GM23338 (cell line): ENCODE measurements at regions not wholly inside any gene's neighbourhood (a gene's known extent, or its start where the extent isn't known, plus 50 kb on each side); places are given as distances from the start of the nearest gene placed in this dataset.

Experiments
- ATAC-seq: fragments of 200-7000 bp; cut with Tn5 transposase; 3 replicates; pipeline ENCODE4 v1.9.1; 2020
- DNase-seq: peaks from one replicate; pipeline ENCODE4 v3.0.0-alpha.2; 2015; ENCODE audit warnings: low spot score
- H2AFZ ChIP-seq: fragments of 200-600 bp; sonication (generic); 2 replicates; pipeline ENCODE4 v1.8.0; 2016; ENCODE audit warnings: antibody characterized with exemption, mild to moderate bottlenecking, moderate library complexity
- H3F3A ChIP-seq: fragments of 200-600 bp; sonication (generic); replicated peaks from 2 replicates; pipeline ENCODE4 v1.8.0; 2017; ENCODE audit warnings: antibody characterized with exemption, mixed run types, low read depth
- H3K27ac ChIP-seq: fragments of 200-600 bp; sonication (generic); 2 replicates; pipeline ENCODE4 v1.6.1; 2016; ENCODE audit warnings: low read depth
- H3K27me3 ChIP-seq: fragments of 200-600 bp; sonication (generic); 2 replicates; pipeline ENCODE4 v1.8.0; 2016; ENCODE audit warnings: mild to moderate bottlenecking, mixed run types, moderate library complexity; ENCODE audit not compliant: insufficient read depth
- H3K36me3 ChIP-seq: fragments of 200-600 bp; sonication (generic); 2 replicates; pipeline ENCODE4 v1.8.0; 2016; ENCODE audit warnings: mild to moderate bottlenecking; ENCODE audit not compliant: insufficient read depth
- H3K4me1 ChIP-seq: fragments of 200-600 bp; sonication (generic); 2 replicates; pipeline ENCODE4 v1.8.0; 2016; ENCODE audit warnings: mild to moderate bottlenecking, moderate library complexity; ENCODE audit not compliant: insufficient read depth
- H3K4me2 ChIP-seq: fragments of 200-600 bp; sonication (generic); 2 replicates; pipeline ENCODE4 v1.7.1; 2017; ENCODE audit warnings: mixed run types
- H3K4me3 ChIP-seq: fragments of 200-600 bp; sonication (generic); 2 replicates; pipeline ENCODE4 v1.6.1; 2016; ENCODE audit warnings: mixed run types
- H3K79me2 ChIP-seq: fragments of 200-600 bp; sonication (generic); replicated peaks from 2 replicates; pipeline ENCODE4 v1.8.0; 2017; ENCODE audit warnings: mild to moderate bottlenecking; ENCODE audit not compliant: insufficient read depth
- H3K9me2 ChIP-seq: fragments of 200-600 bp; sonication (generic); 2 replicates; pipeline ENCODE4 v1.8.0; 2017; ENCODE audit not compliant: insufficient read depth
- H4K20me1 ChIP-seq: fragments of 200-600 bp; sonication (generic); replicated peaks from 2 replicates; pipeline ENCODE4 v1.8.0; 2017; ENCODE audit warnings: mild to moderate bottlenecking; ENCODE audit not compliant: insufficient read depth
- H3K27ac Mint-ChIP-seq: 2 replicates; pipeline ENCODE4 v1.8.0; 2020; ENCODE audit warnings: inconsistent platforms, mild to moderate bottlenecking, moderate library complexity, mixed read lengths
- H3K27me3 Mint-ChIP-seq: 3 replicates; pipeline ENCODE4 v1.8.0; 2022; ENCODE audit warnings: low read depth, mild to moderate bottlenecking, moderate library complexity, mixed read lengths, inconsistent platforms; ENCODE audit not compliant: insufficient read depth, poor library complexity
- H3K36me3 Mint-ChIP-seq: 3 replicates; pipeline ENCODE4 v1.8.0; 2021; ENCODE audit warnings: low read depth, mild to moderate bottlenecking, inconsistent platforms, moderate library complexity, mixed read lengths
- H3K4me1 Mint-ChIP-seq: 3 replicates; pipeline ENCODE4 v1.8.0; 2020; ENCODE audit warnings: mild to moderate bottlenecking, inconsistent platforms, mixed read lengths
- H3K4me3 Mint-ChIP-seq: 3 replicates; pipeline ENCODE4 v1.8.0; 2021; ENCODE audit warnings: moderate library complexity, mild to moderate bottlenecking, inconsistent platforms, mixed read lengths
- H3K9me3 Mint-ChIP-seq: 3 replicates; pipeline ENCODE4 v1.8.0; 2020; ENCODE audit warnings: moderate library complexity, mild to moderate bottlenecking, inconsistent platforms, mixed read lengths
- CREB1 ChIP-seq: fragments of 250-450 bp; sonication (Bioruptor Pico); IDR thresholded peaks from 2 replicates; pipeline ENCODE4 v1.5.0; 2020; ENCODE audit warnings: low read depth, mild to moderate bottlenecking, moderate library complexity
- CTCF ChIP-seq, 2 experiments: fragments of 200-600 bp in 1 of 2; sonication (generic) in 1 of 2; conservative IDR thresholded peaks; 2 replicates each; pipeline versions ENCODE4 v1.5.1 to v1.6.1; 2016 to 2017; ENCODE audit warnings: antibody characterized with exemption in 2 of 2, low read depth in 2 of 2, mild to moderate bottlenecking in 2 of 2, moderate library complexity in 1 of 2
- ETS1 ChIP-seq: IDR thresholded peaks from 2 replicates; pipeline ENCODE4 v1.6.1; 2016; ENCODE audit warnings: antibody characterized with exemption
- EZH2 ChIP-seq: fragments of 200-600 bp; sonication (generic); IDR thresholded peaks from one replicate; pipeline ENCODE4 v1.8.0; 2017; ENCODE audit warnings: antibody characterized with exemption, mild to moderate bottlenecking, low read depth; ENCODE audit not compliant: unreplicated experiment
- EZH2phosphoT487 ChIP-seq: fragments of 200-600 bp; sonication (generic); IDR thresholded peaks from one replicate; pipeline ENCODE4 v1.8.1; 2018; ENCODE audit warnings: antibody characterized with exemption; ENCODE audit not compliant: unreplicated experiment
- JUNB ChIP-seq: IDR thresholded peaks from one replicate; pipeline ENCODE4 v1.6.1; 2016; ENCODE audit warnings: antibody characterized with exemption; ENCODE audit not compliant: unreplicated experiment
- NANOG ChIP-seq: IDR thresholded peaks from 2 replicates; pipeline ENCODE4 v1.6.1; 2016; ENCODE audit warnings: antibody characterized with exemption, borderline replicate concordance
- POLR2AphosphoS5 ChIP-seq: IDR thresholded peaks from 2 replicates; pipeline ENCODE4 v1.6.1; 2016; ENCODE audit warnings: antibody characterized with exemption, low read depth
- REST ChIP-seq: IDR thresholded peaks from one replicate; pipeline ENCODE4 v1.6.1; 2018; ENCODE audit warnings: antibody characterized with exemption; ENCODE audit not compliant: unreplicated experiment
- STAT1 ChIP-seq: IDR thresholded peaks from one replicate; pipeline ENCODE4 v1.6.1; 2016; ENCODE audit warnings: antibody characterized with exemption; ENCODE audit not compliant: unreplicated experiment
- ZNF114 ChIP-seq: fragments of 250-450 bp; sonication (Bioruptor Pico); IDR thresholded peaks from 2 replicates; pipeline ENCODE4 v1.5.0; 2020; ENCODE audit warnings: mild to moderate bottlenecking, moderate library complexity
- ZNF331 ChIP-seq: fragments of 250-450 bp; sonication (Bioruptor Pico); IDR thresholded peaks from 2 replicates; pipeline ENCODE4 v1.5.0; 2020; ENCODE audit warnings: low read depth, mild to moderate bottlenecking, moderate library complexity
- ZNF462 ChIP-seq: fragments of 250-450 bp; sonication (Bioruptor Pico); IDR thresholded peaks from 2 replicates; pipeline ENCODE4 v1.5.0; 2020; ENCODE audit warnings: mild to moderate bottlenecking, moderate library complexity

- Histone ChIP-seq H3K79me2 (no peaks in the 10 kb centered on the region), H2AFZ (no peak overlapping the region; the same call in 1 of the 2 replicates), H3K4me2 (no peak overlapping the region), H4K20me1 (no peaks in the 10 kb centered on the region), H3K4me3 (no peak overlapping the region), H3K36me3 (no peaks in the 10 kb centered on the region), H3K27me3 (no peaks in the 10 kb centered on the region), H3F3A (no peaks in the 10 kb centered on the region), H3K4me1 (no peaks in the 10 kb centered on the region), H3K9me2 (0 out of 2 replicates have a peak, but pooled peaks cover 2% of the 10 kb centered on the region), H3K27ac (no peak overlapping the region)
- DNase-seq (no peak), ATAC-seq (no peak)
- H3K4me1 Mint-ChIP-seq = no peaks in the 10 kb centered on the region; the same call in 2 of the 3 replicates
- H3K36me3 Mint-ChIP-seq = no peaks in the 10 kb centered on the region
- H3K4me3 Mint-ChIP-seq = no peak overlapping the region
- TF ChIP-seq EZH2phosphoT487 (no peak), ETS1 (no peak), CTCF (conservative IDR thresholded peaks at IDR 0.05; ENCODE audit: low read depth in 2 of 2) (no peak), REST (no peak), EZH2 (no peak), POLR2AphosphoS5 (no peak), NANOG (no peak), ZNF114 (CRISPR knock-in tag) (no peak), ZNF331 (no peak), CREB1 (CRISPR knock-in tag) (no peak), JUNB (no peak), STAT1 (no peak), ZNF462 (CRISPR knock-in tag) (no peak)
- H3K9me3 Mint-ChIP-seq = no peaks in the 10 kb centered on the region
- no peak overlapping the region for H3K27ac Mint-ChIP-seq
- peaks cover 1% of the 10 kb centered on the region for H3K27me3 Mint-ChIP-seq
Observed at GRCh38 chr2:58407487-58407886, 166.4 kb upstream of the FANCL start.
